ENCODE measurements at regions not wholly inside any gene's neighbourhood (a gene's known extent, or its start where the extent isn't known, plus 50 kb on each side); places are given as distances from the start of the nearest gene placed in this dataset.

DNA sequence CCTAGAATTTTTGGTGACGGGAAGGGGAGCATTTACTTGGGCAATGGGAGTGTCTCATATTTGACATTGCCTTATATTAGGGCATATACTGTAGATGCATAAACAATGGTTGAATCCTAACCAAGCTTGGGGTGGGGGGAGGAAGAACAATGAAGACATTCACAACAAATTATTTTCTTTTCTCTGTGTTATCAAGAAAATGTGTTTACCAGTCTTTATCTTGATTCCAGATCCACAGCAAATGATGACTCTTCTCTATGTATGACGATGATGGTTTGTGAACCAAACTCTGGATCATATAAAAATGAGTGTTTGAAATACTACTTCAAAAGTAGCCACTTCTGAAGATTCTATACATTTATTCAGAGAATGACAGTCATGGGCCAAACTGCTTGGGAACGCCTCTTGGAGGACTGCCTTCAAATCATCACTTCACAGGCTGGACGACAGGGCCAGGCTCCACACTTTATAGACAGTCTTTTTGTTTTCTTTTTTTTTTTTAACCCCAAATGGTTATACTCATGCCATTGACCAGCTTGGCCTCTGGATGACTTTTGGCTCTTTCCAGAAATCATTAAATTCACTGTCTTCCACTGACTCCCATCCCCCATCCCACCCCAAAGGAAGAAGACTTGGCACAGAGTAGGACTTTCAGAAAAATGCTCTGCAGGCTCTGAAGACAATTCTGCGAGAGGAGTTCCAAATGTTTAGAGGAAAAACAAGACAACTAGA, 123.8 kb upstream of the LIFR start:
- H3K27me3 ChIP-seq (ENCODE audit: insufficient read depth): no peaks in the 10 kb centered on the region; the same call in 1 of the 2 replicates
- H3K79me2 ChIP-seq (ENCODE audit: insufficient read depth): no peaks in the 10 kb centered on the region
- no peaks in the 10 kb centered on the region for H3K4me1 ChIP-seq (ENCODE audit: control insufficient read depth in 1 of 2, insufficient read depth in 2 of 2, low read depth in 1 of 2, low read length in 1 of 2)
- POLR2A ChIA-PET: no interaction called here
- H3K36me3 ChIP-seq (replicated peaks in 1 of 2; ENCODE audit: control insufficient read depth in 1 of 2, insufficient read depth in 2 of 2, low read length in 1 of 2): no peaks in the 10 kb centered on the region
- no peak overlapping the region for H3K9ac ChIP-seq
- no peak overlapping the region for H3K4me2 ChIP-seq
- no peaks in the 10 kb centered on the region for H3K9me2 ChIP-seq
- DNase-seq: no peak
- H4K20me1 ChIP-seq (ENCODE audit: insufficient read depth): no peaks in the 10 kb centered on the region
- no peak overlapping the region for H3K4me3 ChIP-seq (ENCODE audit: low read depth in 2 of 2, low read length in 1 of 2)
- H2AFZ ChIP-seq (ENCODE audit: low read depth): no peak overlapping the region
- H3K27ac ChIP-seq (ENCODE audit: low read depth in 2 of 2, low read length in 1 of 2): no peak overlapping the region
- CTCF ChIA-PET: no interaction called here
- 71% methylated on average over 5 of the region's 5 CpGs for WGBS (ENCODE audit: low lambda C conversion rate)
- TF ChIP-seq, protein P1, sequence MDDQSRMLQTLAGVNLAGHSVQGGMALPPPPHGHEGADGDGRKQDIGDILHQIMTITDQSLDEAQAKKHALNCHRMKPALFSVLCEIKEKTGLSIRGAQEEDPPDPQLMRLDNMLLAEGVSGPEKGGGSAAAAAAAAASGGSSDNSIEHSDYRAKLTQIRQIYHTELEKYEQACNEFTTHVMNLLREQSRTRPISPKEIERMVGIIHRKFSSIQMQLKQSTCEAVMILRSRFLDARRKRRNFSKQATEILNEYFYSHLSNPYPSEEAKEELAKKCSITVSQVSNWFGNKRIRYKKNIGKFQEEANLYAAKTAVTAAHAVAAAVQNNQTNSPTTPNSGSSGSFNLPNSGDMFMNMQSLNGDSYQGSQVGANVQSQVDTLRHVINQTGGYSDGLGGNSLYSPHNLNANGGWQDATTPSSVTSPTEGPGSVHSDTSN (IDR thresholded peaks at IDR 0.05): no peak
- TF ChIP-seq YY1 (IDR thresholded peaks at IDR 0.05; ENCODE audit: low read depth) (no peak), SIN3A (IDR thresholded peaks at IDR 0.05; ENCODE audit: borderline replicate concordance, low read depth, low read length) (no peak), SMC3 (IDR thresholded peaks at IDR 0.05; ENCODE audit: low read depth, low read length) (no peak), NRF1 (IDR thresholded peaks at IDR 0.05; ENCODE audit: low read depth, low read length) (no peak), TCF12 (IDR thresholded peaks at IDR 0.05) (no peak), EZH2phosphoT487 (IDR thresholded peaks at IDR 0.05; ENCODE audit: borderline replicate concordance, low read depth) (no peak), RXRA (IDR thresholded peaks at IDR 0.05; ENCODE audit: borderline replicate concordance, low read depth) (no peak), FOXM1 (IDR thresholded peaks at IDR 0.05; ENCODE audit: low read depth) (no peak), FOSL2 (IDR thresholded peaks at IDR 0.05; ENCODE audit: borderline replicate concordance, low read depth) (no peak), ELF1 (IDR thresholded peaks at IDR 0.05) (no peak), TEAD4 (IDR thresholded peaks at IDR 0.05; ENCODE audit: borderline replicate concordance, insufficient read depth) (no peak)
- H3K9me3 ChIP-seq: no peaks in the 10 kb centered on the region
- no peaks in the 10 kb centered on the region for H3F3A ChIP-seq (replicated peaks; ENCODE audit: insufficient read depth)

GRCh38 chr5:38681029-38681706, 124.7 kb upstream of the LIFR start:
- Histone ChIP-seq H3K9me2 (no peaks in the 10 kb centered on the region), H3K4me3 (ENCODE audit: low read depth in 2 of 2, low read length in 1 of 2) (no peak overlapping the region), H3K79me2 (ENCODE audit: insufficient read depth) (no peaks in the 10 kb centered on the region), H2AFZ (ENCODE audit: low read depth) (no peak overlapping the region), H3F3A (replicated peaks; ENCODE audit: insufficient read depth) (no peaks in the 10 kb centered on the region), H3K27ac (ENCODE audit: low read depth in 2 of 2, low read length in 1 of 2) (no peak overlapping the region), H3K36me3 (replicated peaks in 1 of 2; ENCODE audit: control insufficient read depth in 1 of 2, insufficient read depth in 2 of 2, low read length in 1 of 2) (no peaks in the 10 kb centered on the region), H3K4me2 (no peak overlapping the region), H3K9me3 (no peaks in the 10 kb centered on the region), H3K9ac (no peak overlapping the region), H4K20me1 (ENCODE audit: insufficient read depth) (no peaks in the 10 kb centered on the region), H3K27me3 (ENCODE audit: insufficient read depth) (no peaks in the 10 kb centered on the region; the same call in 1 of the 2 replicates), H3K4me1 (ENCODE audit: control insufficient read depth in 1 of 2, insufficient read depth in 2 of 2, low read depth in 1 of 2, low read length in 1 of 2) (no peaks in the 10 kb centered on the region)
- POLR2A ChIA-PET: no interaction called here
- TF ChIP-seq, protein P2, sequence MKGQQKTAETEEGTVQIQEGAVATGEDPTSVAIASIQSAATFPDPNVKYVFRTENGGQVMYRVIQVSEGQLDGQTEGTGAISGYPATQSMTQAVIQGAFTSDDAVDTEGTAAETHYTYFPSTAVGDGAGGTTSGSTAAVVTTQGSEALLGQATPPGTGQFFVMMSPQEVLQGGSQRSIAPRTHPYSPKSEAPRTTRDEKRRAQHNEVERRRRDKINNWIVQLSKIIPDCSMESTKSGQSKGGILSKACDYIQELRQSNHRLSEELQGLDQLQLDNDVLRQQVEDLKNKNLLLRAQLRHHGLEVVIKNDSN (IDR thresholded peaks at IDR 0.05; ENCODE audit: borderline replicate concordance, low read depth): no peak
- TF ChIP-seq FOXM1 (IDR thresholded peaks at IDR 0.05; ENCODE audit: low read depth) (no peak), MAX (IDR thresholded peaks at IDR 0.05; ENCODE audit: low read depth) (no peak)
- DNase-seq: no peak
- CTCF ChIA-PET: no interaction called here
- WGBS (ENCODE audit: low lambda C conversion rate): 84% methylated on average over 3 of the region's 3 CpGs

Data from SK-N-SH (cell line).